ENCODE measurements at regions not wholly inside any gene's neighbourhood (a gene's known extent, or its start where the extent isn't known, plus 50 kb on each side); places are given as distances from the start of the nearest gene placed in this dataset.

DNA sequence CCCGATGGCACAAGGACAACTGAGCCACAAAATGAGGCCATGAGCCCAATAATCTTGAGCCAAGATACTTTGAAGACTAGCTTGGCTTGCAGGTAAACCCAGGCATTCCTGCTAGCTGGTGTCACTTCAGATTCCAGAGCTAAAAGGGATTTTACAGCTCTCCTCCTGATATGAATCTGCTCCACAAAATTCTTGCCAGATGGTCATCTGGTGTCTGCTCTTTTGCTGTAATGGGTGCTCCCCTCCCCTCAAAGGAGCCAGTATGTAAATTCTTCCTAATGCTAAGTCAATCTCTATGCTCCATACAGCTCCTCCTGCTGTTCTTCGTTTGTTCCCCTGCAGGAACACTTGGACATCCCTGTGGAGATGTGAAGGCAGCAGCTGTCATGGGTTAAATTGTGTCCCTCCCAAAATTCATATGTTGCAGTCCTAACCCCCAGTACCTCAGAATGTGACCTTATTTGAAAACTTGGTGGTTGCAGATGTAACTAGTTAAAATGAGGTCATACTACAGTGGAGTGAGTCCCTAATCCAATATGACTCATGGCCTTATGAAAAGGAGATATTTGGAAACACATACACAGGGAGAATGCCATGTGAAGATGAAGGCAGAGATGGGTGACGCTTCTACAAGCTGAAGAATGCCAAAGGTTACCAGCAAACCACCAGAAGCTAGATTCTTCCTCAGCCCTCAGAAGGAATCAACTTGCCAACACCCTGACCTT lies 180.6 kb upstream of the PALMD start:
- Histone ChIP-seq H3K36me3 (ENCODE audit: control insufficient read depth in 2 of 4, insufficient read depth in 4 of 4, low read length in 3 of 4) (no peaks in the 10 kb centered on the region), H3K23me2 (ENCODE audit: low read depth, low read length) (no peaks in the 10 kb centered on the region), H3K4me2 (ENCODE audit: insufficient read depth in 1 of 2, low read depth in 2 of 2, low read length in 2 of 2) (no peak overlapping the region), H3K9ac (replicated peaks in 1 of 4; ENCODE audit: extremely low read depth in 1 of 4, low read depth in 3 of 4, low read length in 3 of 4) (no peak overlapping the region), H4K91ac (replicated peaks; ENCODE audit: insufficient read length, low read length) (no peak overlapping the region), H4K20me1 (replicated peaks in 1 of 2; ENCODE audit: control insufficient read depth in 1 of 2, insufficient read depth in 2 of 2, low read length in 2 of 2) (no peaks in the 10 kb centered on the region), H3K56ac (replicated peaks; ENCODE audit: insufficient read length, low read depth, low read length) (no peak overlapping the region), H2AK5ac (ENCODE audit: low read depth, low read length) (no peak overlapping the region), H3K18ac (ENCODE audit: extremely low read depth, low read length) (no peak overlapping the region), H3K79me2 (ENCODE audit: control insufficient read depth in 1 of 2, insufficient read depth in 2 of 2, low read length in 2 of 2) (no peaks in the 10 kb centered on the region), H3K4ac (replicated peaks; ENCODE audit: insufficient read length, low read depth, low read length) (no peak overlapping the region), H2BK120ac (replicated peaks; ENCODE audit: low read depth, low read length) (no peak overlapping the region), H4K8ac (ENCODE audit: extremely low read depth, insufficient read depth, low read length) (no peak overlapping the region), H3K79me1 (ENCODE audit: low read depth, low read length) (no peaks in the 10 kb centered on the region), H2BK5ac (ENCODE audit: low read depth, low read length) (no peak overlapping the region), H3K14ac (ENCODE audit: insufficient read length) (no peak overlapping the region), H2BK12ac (ENCODE audit: low read depth, low read length) (no peak overlapping the region), H3K4me1 (replicated peaks in 1 of 4; ENCODE audit: control insufficient read depth in 3 of 4, insufficient read depth in 4 of 4, low read length in 3 of 4) (no peaks in the 10 kb centered on the region), H4K5ac (ENCODE audit: insufficient read length, low read depth, low read length) (no peak overlapping the region), H2AFZ (ENCODE audit: low read length) (no peak overlapping the region), H3K4me3 (ENCODE audit: extremely low read depth in 1 of 4, insufficient read depth in 2 of 4, low read depth in 3 of 4, low read length in 4 of 4) (no peak overlapping the region), H3K9me3 (ENCODE audit: insufficient read depth in 2 of 2, low read depth in 1 of 2, low read length in 1 of 2) (no peaks in the 10 kb centered on the region), H3K23ac (ENCODE audit: insufficient read length) (no peak overlapping the region), H3K27ac (ENCODE audit: low read depth, low read length) (no peak overlapping the region), H2BK20ac (ENCODE audit: low read length) (no peak overlapping the region), H2BK15ac (ENCODE audit: low read length) (no peak overlapping the region), H3K27me3 (replicated peaks in 1 of 4; ENCODE audit: control insufficient read depth in 3 of 4, extremely low read depth in 1 of 4, insufficient read depth in 3 of 4, low read length in 3 of 4) (no peaks in the 10 kb centered on the region)
- CTCF ChIA-PET (ENCODE audit: partially characterized antibody), result interaction anchor here (0.6 to 1.0 kb wide), 3 partner anchors 15 to 290 kb away, joined by 3 to 4 read pairs (median 3); no protein-coding TSS in a partner anchor
- no peak for FAIRE-seq
- 89% methylated on average over 3 of the region's 3 CpGs; no CpG with 5 or more reads in 1 of the 2 experiments for WGBS, 2 experiments (ENCODE audit: extremely low coverage in 1 of 2, insufficient coverage in 1 of 2, insufficient read length in 1 of 2, insufficient replicate concordance in 2 of 2, low coverage in 1 of 2, low lambda C conversion rate in 2 of 2, missing lambda C conversion rate in 1 of 2)
- TF ChIP-seq ATF3 (IDR thresholded peaks at IDR 0.05; ENCODE audit: insufficient read depth, low read depth, low read length), result no peak
- TF ChIP-seq KDM4A (IDR thresholded peaks at IDR 0.05; ENCODE audit: low read depth, low read length, severe bottlenecking), result no peak
- no peak for DNase-seq (ENCODE audit: low read depth in 1 of 2, low spot score in 2 of 2)
- POLR2A ChIA-PET (ENCODE audit: partially characterized antibody), result no interaction called here
